ENCODE measurements at regions not wholly inside any gene's neighbourhood (a gene's known extent, or its start where the extent isn't known, plus 50 kb on each side); places are given as distances from the start of the nearest gene placed in this dataset.
A peak's percentile ranks its signal among the peaks of the same experiment; 100 is the strongest.

- Histone ChIP-seq H3K9me3 (replicated peaks; ENCODE audit: control insufficient read depth, insufficient read depth, low read length) (no peaks in the 10 kb centered on the region), H3K27me3 (ENCODE audit: control insufficient read depth in 2 of 2, insufficient read depth in 2 of 2, low read length in 2 of 2) (no peaks in the 10 kb centered on the region), H3K4me3 (replicated peaks in 1 of 3; ENCODE audit: insufficient read depth in 1 of 3, low read depth in 1 of 3, low read length in 3 of 3) (peak overlapping the region; percentile 37 to 79 (median 66)), H3K36me3 (ENCODE audit: control insufficient read depth in 2 of 2, extremely low read depth in 1 of 2, insufficient read depth in 2 of 2, low read length in 2 of 2) (peaks cover 0 to 3% of the 10 kb centered on the region in 2 experiments), H3K79me2 (ENCODE audit: control insufficient read depth, insufficient read depth, low read length) (peaks cover 45% of the 10 kb centered on the region), H4K20me1 (replicated peaks; ENCODE audit: control insufficient read depth, extremely low read depth, insufficient read depth, low read length) (no peaks in the 10 kb centered on the region), H2AFZ (ENCODE audit: low read depth, low read length) (peak overlapping the region; percentile 14), H3K4me2 (ENCODE audit: insufficient read depth, low read length) (peak overlapping the region; percentile 51), H3K9me1 (replicated peaks; ENCODE audit: control insufficient read depth, extremely low read depth, insufficient read depth, low read length) (no peaks in the 10 kb centered on the region), H3K9ac (replicated peaks; ENCODE audit: extremely low read depth, insufficient read depth, low read length) (no peak overlapping the region), H3K4me1 (ENCODE audit: control insufficient read depth, extremely low read depth, insufficient read depth, low read length) (peaks cover 22% of the 10 kb centered on the region), H3K27ac (ENCODE audit: insufficient read depth, low read depth, low read length) (no peak overlapping the region)
- DNase-seq (ENCODE audit: low read depth, low spot score) (no peak), FAIRE-seq (no peak)
- BruUV-seq (replicated peaks) = no TSS peak
- dilution Hi-C loops (cut with MboI; ENCODE audit: extremely low pct_ligation_motif_present, low sequenced_read_pairs) = no loop called here
- intact Hi-C loops (cut with micrococcal nuclease) = loop anchor here (5.0 kb wide), 2 partner anchors 41 to 56 kb away; partner anchors contain the start of gene GPR157
- ChIA-PET CTCF (interaction anchor here (0.6 kb wide), 1 partner anchor 38 kb away, joined by 4 read pairs; no protein-coding TSS in a partner anchor), POLR2A (no interaction called here)
- TF ChIP-seq GATA2 (IDR thresholded peaks at IDR 0.05; ENCODE audit: insufficient read depth, insufficient read length, low read depth, low read length) = no peak
These were observed 51.1 kb upstream of the H6PD start for GRCh38 chr1:9183441-9183840.

- Histone ChIP-seq H2AFZ (ENCODE audit: low read depth, low read length) (no peak overlapping the region), H4K20me1 (replicated peaks; ENCODE audit: control insufficient read depth, extremely low read depth, insufficient read depth, low read length) (no peaks in the 10 kb centered on the region), H3K27ac (ENCODE audit: insufficient read depth, low read depth, low read length) (no peak overlapping the region), H3K9me1 (replicated peaks; ENCODE audit: control insufficient read depth, extremely low read depth, insufficient read depth, low read length) (no peaks in the 10 kb centered on the region), H3K4me3 (replicated peaks in 1 of 3; ENCODE audit: insufficient read depth in 1 of 3, low read depth in 1 of 3, low read length in 3 of 3) (peak overlapping the region in 1 of 3 experiments; percentile 79), H3K36me3 (ENCODE audit: control insufficient read depth in 2 of 2, extremely low read depth in 1 of 2, insufficient read depth in 2 of 2, low read length in 2 of 2) (peaks cover 0 to under 1% of the 10 kb centered on the region in 2 experiments), H3K9ac (replicated peaks; ENCODE audit: extremely low read depth, insufficient read depth, low read length) (no peak overlapping the region), H3K4me2 (ENCODE audit: insufficient read depth, low read length) (peak overlapping the region; percentile 51), H3K9me3 (replicated peaks; ENCODE audit: control insufficient read depth, insufficient read depth, low read length) (no peaks in the 10 kb centered on the region), H3K4me1 (ENCODE audit: control insufficient read depth, extremely low read depth, insufficient read depth, low read length) (peaks cover 22% of the 10 kb centered on the region), H3K27me3 (ENCODE audit: control insufficient read depth in 2 of 2, insufficient read depth in 2 of 2, low read length in 2 of 2) (no peaks in the 10 kb centered on the region), H3K79me2 (ENCODE audit: control insufficient read depth, insufficient read depth, low read length) (peaks cover 40% of the 10 kb centered on the region)
- DNase-seq (ENCODE audit: low read depth, low spot score) (no peak), FAIRE-seq (no peak)
- ChIA-PET CTCF (interaction anchor here (0.6 kb wide), 1 partner anchor 39 kb away, joined by 4 read pairs; no protein-coding TSS in a partner anchor), POLR2A (no interaction called here)
- no TSS peak for BruUV-seq (replicated peaks)
- dilution Hi-C loops (cut with MboI; ENCODE audit: extremely low pct_ligation_motif_present, low sequenced_read_pairs) (no loop called here), intact Hi-C loops (cut with micrococcal nuclease) (loop anchor here (5.0 kb wide), 2 partner anchors 42 to 57 kb away; partner anchors contain the start of gene GPR157)
- no peak for TF ChIP-seq MAX (IDR thresholded peaks at IDR 0.05; ENCODE audit: insufficient read depth, insufficient read length)
- TF ChIP-seq FOS (IDR thresholded peaks at IDR 0.05; ENCODE audit: borderline replicate concordance, insufficient read depth, low read length) = no peak
- no peak for TF ChIP-seq GATA2 (IDR thresholded peaks at IDR 0.05; ENCODE audit: insufficient read depth, insufficient read length, low read depth, low read length)
- no peak for TF ChIP-seq JUN (IDR thresholded peaks at IDR 0.05; ENCODE audit: borderline replicate concordance, insufficient read depth, insufficient read length, low read depth)
- TF ChIP-seq POLR2A (IDR thresholded peaks at IDR 0.05; ENCODE audit: low read depth, low read length) = no peak
These were observed 50.7 kb upstream of the H6PD start for GRCh38 chr1:9183898-9184297.
